ENCODE measurements at regions not wholly inside any gene's neighbourhood (a gene's known extent, or its start where the extent isn't known, plus 50 kb on each side); places are given as distances from the start of the nearest gene placed in this dataset.

DNA sequence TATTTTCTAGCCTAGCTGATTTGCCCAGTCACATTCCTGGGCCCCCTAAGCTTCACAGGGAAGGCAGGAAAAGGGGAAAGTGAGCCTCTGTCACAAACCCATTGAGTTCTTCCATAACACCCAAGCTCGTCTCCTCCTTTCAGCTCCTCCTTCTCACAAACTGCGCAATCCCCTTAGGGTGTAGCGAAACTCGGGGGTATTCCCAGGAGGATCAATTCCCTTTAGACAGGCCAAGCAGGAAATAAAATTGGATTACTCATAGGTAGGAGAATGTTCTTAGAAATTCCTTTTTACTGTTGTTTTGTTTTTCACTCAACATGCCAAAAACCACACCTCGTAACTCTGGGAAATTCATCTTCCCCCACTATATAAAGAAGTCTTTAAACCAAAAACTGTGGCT, 139.3 kb downstream of the IRS2 start:
- Mint-ChIP-seq H3K27me3 (ENCODE audit: low read depth) (no peaks in the 10 kb centered on the region), H3K36me3 (ENCODE audit: low read depth) (no peaks in the 10 kb centered on the region), H3K4me1 (no peaks in the 10 kb centered on the region), H3K9me3 (peaks cover 4% of the 10 kb centered on the region), H3K4me3 (no peak overlapping the region), H3K27ac (no peak overlapping the region)
- TF ChIP-seq, protein P1, sequence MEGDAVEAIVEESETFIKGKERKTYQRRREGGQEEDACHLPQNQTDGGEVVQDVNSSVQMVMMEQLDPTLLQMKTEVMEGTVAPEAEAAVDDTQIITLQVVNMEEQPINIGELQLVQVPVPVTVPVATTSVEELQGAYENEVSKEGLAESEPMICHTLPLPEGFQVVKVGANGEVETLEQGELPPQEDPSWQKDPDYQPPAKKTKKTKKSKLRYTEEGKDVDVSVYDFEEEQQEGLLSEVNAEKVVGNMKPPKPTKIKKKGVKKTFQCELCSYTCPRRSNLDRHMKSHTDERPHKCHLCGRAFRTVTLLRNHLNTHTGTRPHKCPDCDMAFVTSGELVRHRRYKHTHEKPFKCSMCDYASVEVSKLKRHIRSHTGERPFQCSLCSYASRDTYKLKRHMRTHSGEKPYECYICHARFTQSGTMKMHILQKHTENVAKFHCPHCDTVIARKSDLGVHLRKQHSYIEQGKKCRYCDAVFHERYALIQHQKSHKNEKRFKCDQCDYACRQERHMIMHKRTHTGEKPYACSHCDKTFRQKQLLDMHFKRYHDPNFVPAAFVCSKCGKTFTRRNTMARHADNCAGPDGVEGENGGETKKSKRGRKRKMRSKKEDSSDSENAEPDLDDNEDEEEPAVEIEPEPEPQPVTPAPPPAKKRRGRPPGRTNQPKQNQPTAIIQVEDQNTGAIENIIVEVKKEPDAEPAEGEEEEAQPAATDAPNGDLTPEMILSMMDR (IDR thresholded peaks at IDR 0.05; ENCODE audit: unreplicated experiment in 3 of 3), result no peak

DNA sequence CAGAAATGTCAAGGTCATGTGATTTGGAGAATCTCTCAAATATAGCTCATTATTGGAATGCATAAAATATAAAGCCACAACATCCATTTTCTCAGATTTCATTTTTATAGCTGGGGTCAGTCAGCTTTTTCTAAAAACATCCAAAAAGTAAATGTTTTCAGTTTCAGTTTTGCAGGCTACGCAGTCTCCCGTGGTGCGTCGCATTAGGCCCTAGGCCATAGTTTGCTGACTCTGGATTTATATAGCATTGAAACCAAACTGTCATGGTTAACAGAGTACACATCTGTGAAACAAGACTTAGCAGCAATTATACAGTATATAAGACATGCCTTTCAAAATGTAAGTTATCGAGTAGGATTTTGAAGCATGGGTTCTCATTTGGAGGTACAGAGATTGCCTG, 140.0 kb downstream of the IRS2 start:
- Mint-ChIP-seq H3K9me3 (peaks cover 8% of the 10 kb centered on the region), H3K27ac (no peak overlapping the region), H3K4me3 (no peak overlapping the region), H3K4me1 (no peaks in the 10 kb centered on the region), H3K36me3 (ENCODE audit: low read depth) (no peaks in the 10 kb centered on the region), H3K27me3 (ENCODE audit: low read depth) (no peaks in the 10 kb centered on the region)
- TF ChIP-seq, protein P1 (IDR thresholded peaks at IDR 0.05; ENCODE audit: unreplicated experiment in 3 of 3), result no peak

DNA sequence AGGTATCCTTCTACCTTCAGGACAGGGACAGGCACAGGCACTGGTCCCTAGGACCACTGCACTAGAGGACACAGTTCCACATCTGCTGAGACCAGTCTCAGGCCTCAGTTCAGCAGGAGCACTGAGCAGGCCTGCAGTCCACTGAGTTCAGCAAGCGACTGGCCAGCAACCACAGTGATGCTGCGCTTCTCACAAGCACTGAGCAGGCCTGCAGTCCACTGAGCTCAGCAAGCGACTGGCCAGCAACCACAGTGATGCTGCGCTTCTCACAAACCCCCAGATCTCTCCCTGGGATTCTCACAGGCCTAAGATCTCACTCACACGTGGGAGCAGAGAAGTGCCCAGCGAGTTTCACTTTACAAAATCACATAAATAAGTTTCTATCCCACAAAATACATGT, 140.6 kb downstream of the IRS2 start:
- H3K27ac Mint-ChIP-seq, result no peak overlapping the region
- no peaks in the 10 kb centered on the region for H3K4me1 Mint-ChIP-seq
- no peaks in the 10 kb centered on the region for H3K27me3 Mint-ChIP-seq (ENCODE audit: low read depth)
- peaks cover 3% of the 10 kb centered on the region for H3K36me3 Mint-ChIP-seq (ENCODE audit: low read depth)
- TF ChIP-seq, protein P1 (IDR thresholded peaks at IDR 0.05; ENCODE audit: unreplicated experiment in 3 of 3), result no peak
- peaks cover 14% of the 10 kb centered on the region for H3K9me3 Mint-ChIP-seq
- no peak overlapping the region for H3K4me3 Mint-ChIP-seq

DNA sequence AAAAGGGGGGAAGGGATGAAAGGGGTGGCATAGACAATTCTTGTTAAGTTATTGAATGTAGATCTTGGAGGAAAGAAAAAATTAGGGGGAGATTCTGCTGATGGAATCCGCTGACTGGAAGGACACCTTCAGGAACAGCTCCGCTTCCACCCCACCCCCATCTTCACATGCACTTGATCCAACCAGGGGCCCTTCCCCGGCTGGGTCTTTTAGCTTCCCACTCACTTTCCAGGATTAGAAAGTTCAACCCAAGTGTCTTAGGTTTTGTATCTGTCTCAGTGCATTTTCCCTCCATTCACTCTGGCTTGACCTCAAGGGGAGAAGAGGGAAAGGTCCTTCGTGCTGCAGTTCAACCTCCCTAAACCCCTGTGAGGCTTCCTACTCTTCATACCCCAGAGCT, 141.4 kb downstream of the IRS2 start:
- H3K36me3 Mint-ChIP-seq (ENCODE audit: low read depth), result peaks cover 4% of the 10 kb centered on the region
- TF ChIP-seq, protein P1 (IDR thresholded peaks at IDR 0.05; ENCODE audit: unreplicated experiment in 3 of 3), result no peak
- no peaks in the 10 kb centered on the region for H3K4me1 Mint-ChIP-seq
- H3K4me3 Mint-ChIP-seq, result no peak overlapping the region
- H3K27me3 Mint-ChIP-seq (ENCODE audit: low read depth), result peaks cover 3% of the 10 kb centered on the region
- no peak overlapping the region for H3K27ac Mint-ChIP-seq
- H3K9me3 Mint-ChIP-seq, result peaks cover 19% of the 10 kb centered on the region

DNA sequence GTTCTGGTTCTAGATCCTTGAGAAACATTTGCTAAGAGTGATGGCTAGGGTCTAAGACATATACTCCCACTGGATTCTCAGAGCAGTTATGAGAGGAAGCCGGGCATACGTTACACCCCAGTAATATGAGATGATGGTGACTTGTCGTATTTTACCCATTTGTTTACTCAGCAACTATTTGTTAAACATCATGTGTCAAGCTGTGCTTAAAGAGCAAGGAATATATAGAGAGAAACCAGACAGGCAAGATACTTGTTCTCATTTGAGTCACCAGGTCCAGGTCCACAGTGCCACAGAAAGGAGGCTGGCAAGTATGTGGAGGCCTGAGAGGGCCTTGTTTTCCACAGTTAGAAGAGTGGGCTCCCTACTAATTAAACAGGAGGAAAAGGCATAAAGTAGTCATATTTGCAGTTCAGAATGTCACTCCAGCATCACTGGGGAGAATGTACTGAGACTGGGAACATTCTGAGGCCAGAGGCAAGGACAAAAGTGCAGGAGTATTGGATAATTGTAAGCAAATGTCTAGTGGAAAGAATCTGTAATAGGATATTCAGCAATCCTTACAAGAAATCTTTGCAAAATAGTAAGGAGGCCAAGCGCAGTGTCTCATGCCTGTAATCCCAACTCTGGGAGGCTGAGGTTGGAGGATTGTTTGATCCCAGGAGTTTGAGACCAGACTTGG, 142.2 kb downstream of the IRS2 start:
- Mint-ChIP-seq H3K27me3 (ENCODE audit: low read depth) (peaks cover 3% of the 10 kb centered on the region), H3K9me3 (peaks cover 22% of the 10 kb centered on the region), H3K4me3 (no peak overlapping the region), H3K4me1 (no peaks in the 10 kb centered on the region), H3K36me3 (ENCODE audit: low read depth) (peaks cover 4% of the 10 kb centered on the region), H3K27ac (no peak overlapping the region)
- TF ChIP-seq, protein P1 (IDR thresholded peaks at IDR 0.05; ENCODE audit: unreplicated experiment in 3 of 3), result no peak

DNA sequence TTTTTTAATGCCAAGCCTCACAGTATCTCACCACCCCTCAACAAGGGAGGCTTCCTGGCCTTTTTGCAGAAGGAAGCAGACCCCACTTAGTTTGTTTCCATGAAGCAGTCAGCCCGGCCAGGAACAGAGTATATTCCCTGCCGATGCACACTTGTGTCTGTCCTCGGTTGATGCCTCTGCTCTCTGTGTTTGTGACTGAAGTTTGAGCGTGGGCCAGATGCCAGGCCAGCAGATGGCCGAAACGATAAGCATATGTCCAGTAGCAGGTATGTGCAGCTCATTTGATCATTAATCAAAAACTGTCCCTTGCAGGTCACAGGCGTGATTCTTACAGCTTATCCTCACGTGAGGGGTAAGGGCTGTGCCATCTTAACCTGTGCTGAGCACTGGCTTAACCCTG, 144.0 kb downstream of the IRS2 start:
- Mint-ChIP-seq H3K4me1 (no peaks in the 10 kb centered on the region), H3K36me3 (ENCODE audit: low read depth) (peaks cover 4% of the 10 kb centered on the region), H3K4me3 (no peak overlapping the region), H3K27ac (no peak overlapping the region), H3K27me3 (ENCODE audit: low read depth) (peaks cover 3% of the 10 kb centered on the region), H3K9me3 (peaks cover 24% of the 10 kb centered on the region)
- TF ChIP-seq, protein P1 (IDR thresholded peaks at IDR 0.05; ENCODE audit: unreplicated experiment in 3 of 3), result no peak
